H1 (cell line): ENCODE measurements at regions not wholly inside any gene's neighbourhood (a gene's known extent, or its start where the extent isn't known, plus 50 kb on each side); places are given as distances from the start of the nearest gene placed in this dataset.

ENCODE experiments used
- CTCF ChIA-PET: fragments of 300-600 bp; sonication (Branson Sonifier 250); formaldehyde crosslinking; loops from one replicate; lab custom pipeline; 2021; ENCODE audit not compliant: partially characterized antibody; lab: Charles Lee
- POLR2A ChIA-PET: fragments of 300-600 bp; sonication (Branson Sonifier 250); formaldehyde crosslinking; loops from one replicate; lab custom pipeline; 2021; ENCODE audit warnings: inconsistent platforms; ENCODE audit not compliant: partially characterized antibody; lab: Charles Lee
- DNase-seq, 2 experiments: peaks; one replicate each; pipeline versions ENCODE4 v3.0.0 to v3.0.0-alpha.2; 2010 to 2022; ENCODE audit warnings: low spot score in 2 of 2, low read depth in 1 of 2, mixed read lengths in 1 of 2
- FAIRE-seq: peaks from 2 replicates; lab custom pipeline; 2011; peaks lifted over from hg19 to GRCh38; lab: Jason Lieb, UNC
- H2AFZ ChIP-seq: 2 replicates; pipeline ENCODE4 v1.8.1; 2012; ENCODE audit warnings: low read length, inconsistent platforms
- H2AK5ac ChIP-seq: 2 replicates; pipeline ENCODE4 v1.6.1; 2013; ENCODE audit warnings: low read depth, low read length
- H2BK120ac ChIP-seq: replicated peaks from 2 replicates; pipeline ENCODE3; 2013; ENCODE audit warnings: low read depth, low read length, inconsistent platforms
- H2BK12ac ChIP-seq: 2 replicates; pipeline ENCODE4 v1.6.1; 2013; ENCODE audit warnings: low read depth, low read length
- H2BK15ac ChIP-seq: 2 replicates; pipeline ENCODE4 v1.6.1; 2013; ENCODE audit warnings: low read length
- H2BK20ac ChIP-seq: 2 replicates; pipeline ENCODE4 v1.6.1; 2013; ENCODE audit warnings: low read length
- H2BK5ac ChIP-seq: 2 replicates; pipeline ENCODE4 v1.6.1; 2013; ENCODE audit warnings: low read depth, low read length
- H3K14ac ChIP-seq: 2 replicates; pipeline ENCODE4 v1.6.1; 2013; ENCODE audit warnings: inconsistent platforms; ENCODE audit not compliant: insufficient read length
- H3K18ac ChIP-seq: 2 replicates; pipeline ENCODE4 v1.6.1; 2013; ENCODE audit warnings: low read length; ENCODE audit errors: extremely low read depth
- H3K23ac ChIP-seq: 2 replicates; pipeline ENCODE4 v1.6.1; 2013; ENCODE audit warnings: inconsistent platforms; ENCODE audit not compliant: insufficient read length
- H3K23me2 ChIP-seq: 2 replicates; pipeline ENCODE4 v1.6.1; 2013; ENCODE audit warnings: low read depth, low read length
- H3K27ac ChIP-seq: 2 replicates; pipeline ENCODE4 v1.6.1; 2011; ENCODE audit warnings: low read depth, low read length, inconsistent platforms
- H3K27me3 ChIP-seq, 4 experiments: replicated peaks in 1 of 4; 1 replicate in 1 of 4; 2 replicates in 3 of 4; pipeline versions ENCODE4 v1.6.1 to v1.8.1; 2011 to 2013; ENCODE audit warnings: low read length in 3 of 4, mild to moderate bottlenecking in 3 of 4, inconsistent platforms in 2 of 4, mixed read lengths in 2 of 4, moderate library complexity in 1 of 4; ENCODE audit not compliant: control insufficient read depth in 3 of 4, insufficient read depth in 3 of 4; ENCODE audit errors: extremely low read depth in 1 of 4
- H3K36me3 ChIP-seq, 4 experiments: 2 replicates each; pipeline versions ENCODE4 v1.6.1 to v1.8.1; 2011 to 2013; ENCODE audit warnings: mild to moderate bottlenecking in 4 of 4, low read length in 3 of 4, moderate library complexity in 2 of 4, control low read depth in 1 of 4, inconsistent platforms in 1 of 4; ENCODE audit not compliant: insufficient read depth in 4 of 4, control insufficient read depth in 2 of 4
- H3K4ac ChIP-seq: replicated peaks from 2 replicates; pipeline ENCODE3; 2013; ENCODE audit warnings: low read length, low read depth, mixed read lengths, inconsistent platforms; ENCODE audit not compliant: insufficient read length
- H3K4me1 ChIP-seq, 4 experiments: replicated peaks in 1 of 4; 1 replicate in 1 of 4; 2 replicates in 3 of 4; pipeline versions ENCODE4 v1.6.1 to v1.8.1; 2011 to 2013; ENCODE audit warnings: low read length in 3 of 4, inconsistent platforms in 2 of 4, mixed read lengths in 1 of 4; ENCODE audit not compliant: insufficient read depth in 4 of 4, control insufficient read depth in 3 of 4
- H3K4me2 ChIP-seq, 2 experiments: 2 replicates each; pipeline versions ENCODE4 v1.6.1 to v1.8.1; 2011 to 2013; ENCODE audit warnings: low read depth in 2 of 2, low read length in 2 of 2, control low read depth in 1 of 2, inconsistent platforms in 1 of 2, mild to moderate bottlenecking in 1 of 2; ENCODE audit not compliant: insufficient read depth in 1 of 2
- H3K4me3 ChIP-seq, 4 experiments: fragments of 200-600, 300-600 bp in 1 of 4; sonication (generic), shearing (Covaris generic), sonication (Bioruptor Twin) in 1 of 4; 2 replicates each; pipeline versions ENCODE4 v1.5.1 to v1.8.1; 2011 to 2016; ENCODE audit warnings: low read length in 4 of 4, low read depth in 3 of 4, control low read depth in 2 of 4, inconsistent platforms in 2 of 4, mild to moderate bottlenecking in 2 of 4, mixed read lengths in 1 of 4, moderate library complexity in 1 of 4; ENCODE audit not compliant: insufficient read depth in 2 of 4; ENCODE audit errors: extremely low read depth in 1 of 4
- H3K56ac ChIP-seq: replicated peaks from 2 replicates; pipeline ENCODE3; 2013; ENCODE audit warnings: low read depth, mild to moderate bottlenecking, mixed read lengths, low read length, inconsistent platforms; ENCODE audit not compliant: insufficient read length
- H3K79me1 ChIP-seq: 2 replicates; pipeline ENCODE4 v1.6.1; 2013; ENCODE audit warnings: low read depth, low read length, control low read depth
- H3K79me2 ChIP-seq, 2 experiments: 2 replicates each; pipeline versions ENCODE4 v1.6.1 to v1.8.1; 2012 to 2013; ENCODE audit warnings: low read length in 2 of 2, mild to moderate bottlenecking in 2 of 2, inconsistent platforms in 1 of 2; ENCODE audit not compliant: insufficient read depth in 2 of 2, control insufficient read depth in 1 of 2
- H3K9ac ChIP-seq, 4 experiments: replicated peaks in 1 of 4; 1 replicate in 1 of 4; 2 replicates in 3 of 4; pipeline versions ENCODE4 v1.6.1 to v1.8.1; 2011 to 2013; ENCODE audit warnings: low read depth in 3 of 4, low read length in 3 of 4, control low read depth in 2 of 4, mild to moderate bottlenecking in 2 of 4, moderate library complexity in 2 of 4, inconsistent platforms in 1 of 4; ENCODE audit errors: extremely low read depth in 1 of 4
- H3K9me3 ChIP-seq, 2 experiments: 2 replicates each; pipeline versions ENCODE4 v1.6.1 to v1.8.1; 2012 to 2013; ENCODE audit warnings: mild to moderate bottlenecking in 2 of 2, moderate library complexity in 2 of 2, control low read depth in 1 of 2, inconsistent platforms in 1 of 2, low read depth in 1 of 2, low read length in 1 of 2, mixed read lengths in 1 of 2; ENCODE audit not compliant: insufficient read depth in 2 of 2
- H4K20me1 ChIP-seq, 2 experiments: replicated peaks in 1 of 2; 2 replicates each; pipeline versions ENCODE3 to v1.8.1; 2011 to 2013; ENCODE audit warnings: inconsistent platforms in 2 of 2, low read length in 2 of 2, mild to moderate bottlenecking in 1 of 2; ENCODE audit not compliant: insufficient read depth in 2 of 2, control insufficient read depth in 1 of 2
- H4K5ac ChIP-seq: 2 replicates; pipeline ENCODE4 v1.6.1; 2013; ENCODE audit warnings: low read length, low read depth, mixed read lengths, inconsistent platforms; ENCODE audit not compliant: insufficient read length
- H4K8ac ChIP-seq: 2 replicates; pipeline ENCODE4 v1.8.0; 2013; ENCODE audit warnings: mild to moderate bottlenecking, moderate library complexity, low read length, inconsistent platforms; ENCODE audit not compliant: insufficient read depth; ENCODE audit errors: extremely low read depth
- H4K91ac ChIP-seq: replicated peaks from 2 replicates; pipeline ENCODE3; 2013; ENCODE audit warnings: low read length, mixed read lengths, inconsistent platforms; ENCODE audit not compliant: insufficient read length
- RAD21 ChIP-seq, 2 experiments: IDR thresholded peaks in 1 of 2; conservative IDR thresholded peaks in 1 of 2; 2 replicates each; pipeline ENCODE4 v1.6.1; 2011; ENCODE audit warnings: low read depth in 2 of 2, low read length in 2 of 2, improper control_type of control experiment in 1 of 2, inconsistent platforms in 1 of 2, mild to moderate bottlenecking in 1 of 2, moderate library complexity in 1 of 2
- WGBS, 2 experiments: shearing (Covaris generic) in 1 of 2; methylation state at CpG; one replicate each; pipeline versions ENCODE4 v1.1.6 to v1.1.7; 2013 to 2015; ENCODE audit warnings: low lambda C conversion rate in 2 of 2, mixed read lengths in 2 of 2, inconsistent platforms in 1 of 2, low coverage in 1 of 2, missing lambda C conversion rate in 1 of 2; ENCODE audit not compliant: insufficient replicate concordance in 2 of 2, insufficient coverage in 1 of 2, insufficient read length in 1 of 2; ENCODE audit errors: extremely low coverage in 1 of 2, missing lambda C conversion rate in 1 of 2; 5-methylcytosine and 5-hydroxymethylcytosine counted together
- TF ChIP-seq, protein P1 (sequence below): IDR thresholded peaks from 2 replicates; pipeline ENCODE4 v1.6.1; 2011; ENCODE audit warnings: low read length, improper control_type of control experiment
- TF ChIP-seq, protein P2 (sequence below), 3 experiments: IDR thresholded peaks; 1 replicate in 2 of 3; 2 replicates in 1 of 3; pipeline versions ENCODE4 v1.5.1 to v1.6.1; 2011; ENCODE audit warnings: low read length in 3 of 3, mild to moderate bottlenecking in 3 of 3, inconsistent platforms in 2 of 3, low read depth in 1 of 3, moderate library complexity in 1 of 3; ENCODE audit not compliant: insufficient read depth in 1 of 3; ENCODE audit errors: control extremely low read depth in 1 of 3

DNA sequence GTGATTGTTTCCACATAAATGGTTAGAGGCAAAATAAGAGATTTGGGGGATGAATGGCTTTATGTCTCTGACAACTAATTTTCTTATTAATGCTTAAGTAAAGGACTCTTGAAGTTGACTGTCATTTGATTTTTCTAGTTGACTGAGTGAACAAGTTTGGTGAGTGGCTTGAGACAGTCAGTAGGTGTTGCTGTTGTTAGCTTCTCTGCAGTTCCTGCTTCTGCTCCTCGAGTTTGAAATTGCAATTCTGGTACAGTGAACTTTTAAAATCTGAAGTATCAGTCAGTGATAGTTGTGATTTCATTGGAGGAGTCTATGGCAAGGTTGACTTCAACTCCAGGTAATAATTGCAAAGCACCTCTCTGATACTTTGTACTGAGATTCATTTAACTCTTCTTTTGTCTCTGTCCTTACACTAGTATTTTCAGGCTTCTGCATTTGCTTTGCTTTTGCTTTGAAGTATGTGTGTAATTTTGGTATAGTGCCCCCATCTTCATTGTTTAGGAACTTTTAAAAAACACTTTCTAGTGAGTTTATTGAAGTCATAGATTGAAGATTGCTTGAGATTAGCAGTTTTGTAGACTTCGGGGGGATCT lies 415.5 kb downstream of the PCNX1 start:
- H3K27ac ChIP-seq = no peak overlapping the region
- no peak overlapping the region for H3K18ac ChIP-seq
- no peak overlapping the region for H2BK15ac ChIP-seq
- no peak overlapping the region for H3K56ac ChIP-seq
- H2BK12ac ChIP-seq = no peak overlapping the region
- POLR2A ChIA-PET = interaction anchor here (0.7 to 2.6 kb wide), 3 partner anchors 18 to 1725 kb away, joined by 3 to 9 read pairs (median 6); no protein-coding TSS in a partner anchor
- no peak overlapping the region for H4K91ac ChIP-seq
- no peak overlapping the region for H2BK120ac ChIP-seq
- no peak overlapping the region for H3K14ac ChIP-seq
- peak overlapping the region in 3 of 4 experiments; percentile 85 to 89 (median 88); a peak in 4 of 8 replicates for H3K4me3 ChIP-seq
- CTCF ChIA-PET = interaction anchor here (1.2 to 2.0 kb wide), 4 partner anchors 13 to 1098 kb away, joined by 3 to 8 read pairs (median 4); no protein-coding TSS in a partner anchor
- no peaks in the 10 kb centered on the region for H3K79me1 ChIP-seq
- 63% methylated on average over 2 of the region's 2 CpGs; no CpG with 5 or more reads in 1 of the 2 experiments for WGBS, 2 experiments
- H3K23ac ChIP-seq = no peak overlapping the region
- peaks cover 8 to 63% of the 10 kb centered on the region in 2 experiments; a peak in 3 of 4 replicates for H3K79me2 ChIP-seq
- H3K23me2 ChIP-seq = peaks cover 3% of the 10 kb centered on the region; the same call in 1 of the 2 replicates
- peaks cover 2% of the 10 kb centered on the region in 2 experiments for H4K20me1 ChIP-seq
- H3K4me1 ChIP-seq = peaks cover 4 to 17% (median 9%) of the 10 kb centered on the region in 4 experiments; a peak in 4 of 7 replicates
- H2BK5ac ChIP-seq = no peak overlapping the region
- FAIRE-seq (no peak), DNase-seq (no peak)
- H3K36me3 ChIP-seq = no peaks in the 10 kb centered on the region
- H3K27me3 ChIP-seq = no peaks in the 10 kb centered on the region
- H3K9ac ChIP-seq = no peak overlapping the region
- H2AK5ac ChIP-seq = no peak overlapping the region
- no peak overlapping the region for H2AFZ ChIP-seq
- no peaks in the 10 kb centered on the region for H3K9me3 ChIP-seq
- no peak overlapping the region for H4K8ac ChIP-seq
- no peak overlapping the region for H2BK20ac ChIP-seq
- peak overlapping the region; percentile 88 to 91 for H3K4me2 ChIP-seq
- H4K5ac ChIP-seq = no peak overlapping the region
- H3K4ac ChIP-seq = no peak overlapping the region
- TF ChIP-seq, protein P1, sequence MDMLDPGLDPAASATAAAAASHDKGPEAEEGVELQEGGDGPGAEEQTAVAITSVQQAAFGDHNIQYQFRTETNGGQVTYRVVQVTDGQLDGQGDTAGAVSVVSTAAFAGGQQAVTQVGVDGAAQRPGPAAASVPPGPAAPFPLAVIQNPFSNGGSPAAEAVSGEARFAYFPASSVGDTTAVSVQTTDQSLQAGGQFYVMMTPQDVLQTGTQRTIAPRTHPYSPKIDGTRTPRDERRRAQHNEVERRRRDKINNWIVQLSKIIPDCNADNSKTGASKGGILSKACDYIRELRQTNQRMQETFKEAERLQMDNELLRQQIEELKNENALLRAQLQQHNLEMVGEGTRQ = no peak
- peak; percentile 56 to 62 for TF ChIP-seq RAD21 (IDR thresholded peaks at IDR 0.05 in 1 of 2, conservative IDR thresholded peaks at IDR 0.05 in 1 of 2; ENCODE audit: low read depth in 2 of 2, low read length in 2 of 2)
- TF ChIP-seq, protein P2, sequence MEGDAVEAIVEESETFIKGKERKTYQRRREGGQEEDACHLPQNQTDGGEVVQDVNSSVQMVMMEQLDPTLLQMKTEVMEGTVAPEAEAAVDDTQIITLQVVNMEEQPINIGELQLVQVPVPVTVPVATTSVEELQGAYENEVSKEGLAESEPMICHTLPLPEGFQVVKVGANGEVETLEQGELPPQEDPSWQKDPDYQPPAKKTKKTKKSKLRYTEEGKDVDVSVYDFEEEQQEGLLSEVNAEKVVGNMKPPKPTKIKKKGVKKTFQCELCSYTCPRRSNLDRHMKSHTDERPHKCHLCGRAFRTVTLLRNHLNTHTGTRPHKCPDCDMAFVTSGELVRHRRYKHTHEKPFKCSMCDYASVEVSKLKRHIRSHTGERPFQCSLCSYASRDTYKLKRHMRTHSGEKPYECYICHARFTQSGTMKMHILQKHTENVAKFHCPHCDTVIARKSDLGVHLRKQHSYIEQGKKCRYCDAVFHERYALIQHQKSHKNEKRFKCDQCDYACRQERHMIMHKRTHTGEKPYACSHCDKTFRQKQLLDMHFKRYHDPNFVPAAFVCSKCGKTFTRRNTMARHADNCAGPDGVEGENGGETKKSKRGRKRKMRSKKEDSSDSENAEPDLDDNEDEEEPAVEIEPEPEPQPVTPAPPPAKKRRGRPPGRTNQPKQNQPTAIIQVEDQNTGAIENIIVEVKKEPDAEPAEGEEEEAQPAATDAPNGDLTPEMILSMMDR (IDR thresholded peaks at IDR 0.05; ENCODE audit: control extremely low read depth in 1 of 3, insufficient read depth in 1 of 3, low read depth in 1 of 3, low read length in 3 of 3) = peak in 2 of 3 experiments; percentile 16 to 49; a peak in 2 of 4 replicates
